Endothelial cell of umbilical vein (primary cell): ENCODE measurements at regions not wholly inside any gene's neighbourhood (a gene's known extent, or its start where the extent isn't known, plus 50 kb on each side); places are given as distances from the start of the nearest gene placed in this dataset.

Experiments
- BruUV-seq: library from RNA; stranded (reverse); fragments of 400-500 nt; replicated peaks from 2 replicates; lab custom pipeline; 2021; lab: Mats Ljungman, UMichigan
- CTCF ChIA-PET: fragments of 300-600, 350-600 bp; sonication (Branson Sonifier 250); formaldehyde crosslinking; loops from one replicate; lab custom pipeline; 2021; ENCODE audit warnings: antibody characterized with exemption, inconsistent platforms; lab: Charles Lee
- POLR2A ChIA-PET: fragments of 300-600, 350-600 bp; sonication (Branson Sonifier 250); formaldehyde crosslinking; loops from one replicate; lab custom pipeline; 2021; ENCODE audit warnings: antibody characterized with exemption, inconsistent platforms; lab: Charles Lee
- DNase-seq: peaks from one replicate; pipeline ENCODE4 v3.0.0-alpha.2; 2011; ENCODE audit warnings: low read depth, low spot score
- FAIRE-seq: peaks from 2 replicates; lab custom pipeline; 2011; peaks lifted over from hg19 to GRCh38; lab: Jason Lieb, UNC
- H2AFZ ChIP-seq: 2 replicates; pipeline ENCODE4 v1.6.0; 2012; ENCODE audit warnings: low read depth, low read length, control low read depth, inconsistent platforms
- H3K27ac ChIP-seq: 2 replicates; pipeline ENCODE4 v1.5.1; 2011; ENCODE audit warnings: low read depth, mild to moderate bottlenecking, control low read depth, low read length, moderate library complexity; ENCODE audit not compliant: insufficient read depth
- H3K27me3 ChIP-seq, 2 experiments: 2 replicates each; pipeline versions ENCODE4 v1.6.0 to v1.6.1; 2011; ENCODE audit warnings: low read length in 2 of 2, mixed read lengths in 1 of 2; ENCODE audit not compliant: control insufficient read depth in 2 of 2, insufficient read depth in 2 of 2
- H3K36me3 ChIP-seq, 2 experiments: 2 replicates in 1 of 2; 3 replicates in 1 of 2; pipeline ENCODE4 v1.5.1; 2011; ENCODE audit warnings: low read length in 2 of 2, mild to moderate bottlenecking in 1 of 2, moderate library complexity in 1 of 2; ENCODE audit not compliant: control insufficient read depth in 2 of 2, insufficient read depth in 2 of 2; ENCODE audit errors: extremely low read depth in 1 of 2
- H3K4me1 ChIP-seq: 3 replicates; pipeline ENCODE4 v1.5.1; 2011; ENCODE audit warnings: mild to moderate bottlenecking, low read length; ENCODE audit not compliant: control insufficient read depth, insufficient read depth; ENCODE audit errors: extremely low read depth
- H3K4me2 ChIP-seq: 2 replicates; pipeline ENCODE4 v1.6.1; 2011; ENCODE audit warnings: low read length, control low read depth, mixed read lengths; ENCODE audit not compliant: insufficient read depth
- H3K4me3 ChIP-seq, 3 experiments: fragments of 200-600 bp in 1 of 3; sonication (generic), shearing (Covaris generic) in 1 of 3; replicated peaks in 1 of 3; 2 replicates each; pipeline ENCODE4 v1.5.1; 2011 to 2016; ENCODE audit warnings: control low read depth in 3 of 3, low read length in 3 of 3, mild to moderate bottlenecking in 2 of 3, inconsistent platforms in 1 of 3, low read depth in 1 of 3, moderate library complexity in 1 of 3; ENCODE audit not compliant: insufficient read depth in 1 of 3
- H3K79me2 ChIP-seq: 2 replicates; pipeline ENCODE4 v1.6.0; 2012; ENCODE audit warnings: low read length, inconsistent platforms; ENCODE audit not compliant: control insufficient read depth, insufficient read depth
- H3K9ac ChIP-seq: replicated peaks from 2 replicates; pipeline ENCODE3; 2011; ENCODE audit warnings: low read length, control low read depth; ENCODE audit not compliant: insufficient read depth; ENCODE audit errors: extremely low read depth
- H3K9me1 ChIP-seq: replicated peaks from 3 replicates; pipeline ENCODE4 v1.6.0; 2011; ENCODE audit warnings: mild to moderate bottlenecking, low read length; ENCODE audit not compliant: control insufficient read depth, insufficient read depth; ENCODE audit errors: extremely low read depth
- H3K9me3 ChIP-seq: replicated peaks from 2 replicates; pipeline ENCODE4 v1.5.1; 2012; ENCODE audit warnings: low read length, inconsistent platforms; ENCODE audit not compliant: control insufficient read depth, insufficient read depth
- H4K20me1 ChIP-seq: replicated peaks from 2 replicates; pipeline ENCODE3; 2011; ENCODE audit warnings: mild to moderate bottlenecking, low read length; ENCODE audit not compliant: control insufficient read depth, insufficient read depth; ENCODE audit errors: extremely low read depth
- EZH2 ChIP-seq: IDR thresholded peaks from 2 replicates; pipeline ENCODE4 v1.6.1; 2012; ENCODE audit warnings: borderline replicate concordance, low read depth, mild to moderate bottlenecking, moderate library complexity, low read length, inconsistent platforms; ENCODE audit not compliant: severe bottlenecking
- MYC ChIP-seq: IDR thresholded peaks from one replicate; pipeline ENCODE4 v1.6.1; 2011; ENCODE audit warnings: mild to moderate bottlenecking, low read depth, low read length
- POLR2A ChIP-seq: IDR thresholded peaks from 2 replicates; pipeline ENCODE4 v1.6.1; 2012; ENCODE audit warnings: low read depth, mild to moderate bottlenecking, control low read depth, low read length
- dilution Hi-C: fragments of 300-500 bp; cut with MboI; formaldehyde crosslinking; loops from one replicate; pipeline ENCODE4 v1.15.0; 2019; ENCODE audit warnings: low sequenced_read_pairs; ENCODE audit not compliant: extremely low pct_ligation_motif_present
- intact Hi-C: fragments of 100-400 bp; cut with micrococcal nuclease; formaldehyde crosslinking; loops from one replicate; pipeline ENCODE4 v1.10.0; 2022
- TF ChIP-seq, protein P1 (sequence below), 2 donors: IDR thresholded peaks; 1 replicate in 1 of 2; 2 replicates in 1 of 2; pipeline ENCODE4 v1.5.1; 2011; ENCODE audit warnings: low read length in 2 of 2, mild to moderate bottlenecking in 2 of 2, moderate library complexity in 2 of 2, control low read depth in 1 of 2, inconsistent platforms in 1 of 2, low read depth in 1 of 2; ENCODE audit not compliant: insufficient read depth in 1 of 2; ENCODE audit errors: extremely low read depth in 1 of 2
- TF ChIP-seq, protein P2 (sequence below): IDR thresholded peaks from 2 replicates; pipeline ENCODE4 v1.6.1; 2011; ENCODE audit not compliant: insufficient read depth, insufficient read length

DNA sequence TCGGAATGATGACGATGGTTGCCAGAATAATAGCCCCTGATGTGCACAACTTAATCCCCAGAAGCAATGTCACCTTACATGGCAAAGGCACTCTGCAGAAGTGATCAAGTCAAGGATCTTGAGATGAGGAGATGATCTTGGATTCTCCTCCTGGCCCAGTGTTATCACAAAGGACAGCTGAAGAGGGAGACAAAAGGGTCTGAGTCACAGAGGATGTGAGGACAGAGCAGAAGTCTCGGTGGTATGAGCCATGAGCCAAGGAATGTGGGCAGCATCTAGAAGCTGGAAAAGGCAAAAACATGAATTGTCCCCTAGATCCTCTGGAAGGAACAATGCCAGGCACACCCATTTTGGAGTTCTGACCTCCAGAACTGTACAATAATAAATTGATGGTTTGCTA, 358.5 kb downstream of the MYCN start:
- H2AFZ ChIP-seq = no peak overlapping the region
- no peaks in the 10 kb centered on the region for H3K79me2 ChIP-seq
- no peak for TF ChIP-seq POLR2A
- TF ChIP-seq, protein P1, sequence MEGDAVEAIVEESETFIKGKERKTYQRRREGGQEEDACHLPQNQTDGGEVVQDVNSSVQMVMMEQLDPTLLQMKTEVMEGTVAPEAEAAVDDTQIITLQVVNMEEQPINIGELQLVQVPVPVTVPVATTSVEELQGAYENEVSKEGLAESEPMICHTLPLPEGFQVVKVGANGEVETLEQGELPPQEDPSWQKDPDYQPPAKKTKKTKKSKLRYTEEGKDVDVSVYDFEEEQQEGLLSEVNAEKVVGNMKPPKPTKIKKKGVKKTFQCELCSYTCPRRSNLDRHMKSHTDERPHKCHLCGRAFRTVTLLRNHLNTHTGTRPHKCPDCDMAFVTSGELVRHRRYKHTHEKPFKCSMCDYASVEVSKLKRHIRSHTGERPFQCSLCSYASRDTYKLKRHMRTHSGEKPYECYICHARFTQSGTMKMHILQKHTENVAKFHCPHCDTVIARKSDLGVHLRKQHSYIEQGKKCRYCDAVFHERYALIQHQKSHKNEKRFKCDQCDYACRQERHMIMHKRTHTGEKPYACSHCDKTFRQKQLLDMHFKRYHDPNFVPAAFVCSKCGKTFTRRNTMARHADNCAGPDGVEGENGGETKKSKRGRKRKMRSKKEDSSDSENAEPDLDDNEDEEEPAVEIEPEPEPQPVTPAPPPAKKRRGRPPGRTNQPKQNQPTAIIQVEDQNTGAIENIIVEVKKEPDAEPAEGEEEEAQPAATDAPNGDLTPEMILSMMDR (IDR thresholded peaks at IDR 0.05; ENCODE audit: extremely low read depth in 1 of 2, insufficient read depth in 1 of 2, low read depth in 1 of 2, low read length in 2 of 2) = no peak
- TF ChIP-seq MYC = no peak
- TF ChIP-seq, protein P2, sequence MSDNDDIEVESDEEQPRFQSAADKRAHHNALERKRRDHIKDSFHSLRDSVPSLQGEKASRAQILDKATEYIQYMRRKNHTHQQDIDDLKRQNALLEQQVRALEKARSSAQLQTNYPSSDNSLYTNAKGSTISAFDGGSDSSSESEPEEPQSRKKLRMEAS = no peak
- no peak for TF ChIP-seq EZH2
- no peaks in the 10 kb centered on the region for H3K36me3 ChIP-seq
- intact Hi-C loops (no loop called here), dilution Hi-C loops (no loop called here)
- H3K4me1 ChIP-seq = no peaks in the 10 kb centered on the region
- ChIA-PET POLR2A (no interaction called here), CTCF (no interaction called here)
- no peaks in the 10 kb centered on the region for H4K20me1 ChIP-seq
- no peaks in the 10 kb centered on the region for H3K9me3 ChIP-seq
- no peaks in the 10 kb centered on the region for H3K27me3 ChIP-seq
- BruUV-seq = no TSS peak
- no peaks in the 10 kb centered on the region for H3K9me1 ChIP-seq
- no peak overlapping the region for H3K4me2 ChIP-seq
- H3K4me3 ChIP-seq = no peak overlapping the region
- no peak for DNase-seq
- no peak for FAIRE-seq
- H3K9ac ChIP-seq = no peak overlapping the region
- no peak overlapping the region for H3K27ac ChIP-seq
